G401 (cell line): ENCODE measurements at regions not wholly inside any gene's neighbourhood (a gene's known extent, or its start where the extent isn't known, plus 50 kb on each side); places are given as distances from the start of the nearest gene placed in this dataset.

Experiments used
- DNase-seq: peaks from one replicate; pipeline ENCODE4 v3.0.0-alpha.2; 2015; ENCODE audit warnings: low spot score
- in situ Hi-C: cut with HindIII; loops from 2 replicates; pipeline ENCODE4 v1.10.0; 2016; ENCODE audit warnings: low sequenced_read_pairs, mixed read lengths

- in situ Hi-C loops: no loop called here
- no peak for DNase-seq
Measured at GRCh38 chr2:62291517-62292137, 95.7 kb downstream of the B3GNT2 start.

- DNase-seq: no peak
- in situ Hi-C loops: no loop called here
Measured at GRCh38 chr2:62291052-62291451, 95.1 kb downstream of the B3GNT2 start.

DNA sequence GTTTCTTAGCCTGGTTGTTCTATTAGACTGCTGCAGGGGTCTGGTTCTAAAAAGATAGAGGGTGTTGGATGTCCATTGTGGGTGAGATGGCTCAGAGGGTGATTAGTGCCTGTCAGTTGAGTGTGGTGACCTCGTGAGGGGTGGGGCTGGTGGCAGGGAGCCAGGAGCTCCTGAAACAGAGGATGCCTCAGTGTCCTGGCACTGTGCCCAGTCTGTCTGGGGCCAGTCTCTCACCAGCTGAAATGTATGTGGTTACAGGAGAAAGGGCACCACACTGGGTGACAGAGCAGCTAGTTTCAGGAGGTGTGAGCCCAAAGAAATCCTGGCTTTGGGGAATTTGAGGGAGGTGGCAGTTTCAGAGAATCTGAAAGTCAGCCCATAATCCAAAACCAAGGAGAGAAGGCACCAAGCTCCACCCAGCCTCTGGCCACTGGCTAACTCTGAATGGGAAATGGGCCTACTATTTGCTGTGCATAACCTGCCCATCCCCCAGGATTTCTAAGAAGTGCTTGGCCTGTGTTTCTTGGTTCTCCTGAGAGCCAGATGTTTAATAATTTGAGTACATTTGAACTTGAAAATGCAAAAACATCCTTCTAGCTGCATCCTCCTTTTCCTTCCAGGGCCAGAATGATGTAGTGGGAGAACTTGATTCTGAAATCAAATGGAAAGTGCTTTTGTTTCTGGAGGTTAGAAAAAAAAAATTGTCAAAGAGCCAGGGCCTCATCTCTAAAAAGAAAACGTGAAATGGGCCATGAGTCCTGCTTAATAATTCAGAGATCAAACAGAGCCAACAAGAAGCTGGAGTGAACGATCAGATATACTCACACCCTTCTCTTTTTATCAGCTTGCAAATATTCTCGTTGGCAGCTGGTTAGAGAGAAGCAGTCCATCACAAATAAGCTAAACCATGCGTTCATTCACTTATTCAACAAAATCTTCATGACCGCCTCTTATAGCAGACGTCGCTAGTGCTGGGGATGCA is 92.3 kb downstream of the B3GNT2 start:
- in situ Hi-C loops: no loop called here
- DNase-seq: no peak

DNA sequence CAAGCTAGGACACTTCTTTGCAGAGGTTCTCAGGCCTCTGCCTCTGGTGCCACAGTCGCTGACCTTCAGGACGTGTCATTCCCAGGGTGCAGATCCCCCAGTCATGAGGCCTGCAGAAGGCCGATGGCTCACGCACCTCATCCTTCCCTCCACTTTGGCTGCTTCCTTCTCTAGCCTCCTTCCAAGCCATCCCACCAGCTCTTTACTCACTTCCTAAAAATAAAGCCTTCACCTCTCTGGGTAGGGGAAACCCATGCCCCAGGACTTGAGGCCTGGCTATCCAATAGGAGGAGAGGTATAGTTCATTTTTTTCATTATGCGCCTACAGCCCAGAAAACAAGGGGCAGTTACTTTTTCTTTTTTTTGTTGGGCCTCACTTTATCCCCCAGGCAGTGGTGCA is 91.4 kb downstream of the B3GNT2 start:
- DNase-seq: no peak
- in situ Hi-C loops: no loop called here

DNA sequence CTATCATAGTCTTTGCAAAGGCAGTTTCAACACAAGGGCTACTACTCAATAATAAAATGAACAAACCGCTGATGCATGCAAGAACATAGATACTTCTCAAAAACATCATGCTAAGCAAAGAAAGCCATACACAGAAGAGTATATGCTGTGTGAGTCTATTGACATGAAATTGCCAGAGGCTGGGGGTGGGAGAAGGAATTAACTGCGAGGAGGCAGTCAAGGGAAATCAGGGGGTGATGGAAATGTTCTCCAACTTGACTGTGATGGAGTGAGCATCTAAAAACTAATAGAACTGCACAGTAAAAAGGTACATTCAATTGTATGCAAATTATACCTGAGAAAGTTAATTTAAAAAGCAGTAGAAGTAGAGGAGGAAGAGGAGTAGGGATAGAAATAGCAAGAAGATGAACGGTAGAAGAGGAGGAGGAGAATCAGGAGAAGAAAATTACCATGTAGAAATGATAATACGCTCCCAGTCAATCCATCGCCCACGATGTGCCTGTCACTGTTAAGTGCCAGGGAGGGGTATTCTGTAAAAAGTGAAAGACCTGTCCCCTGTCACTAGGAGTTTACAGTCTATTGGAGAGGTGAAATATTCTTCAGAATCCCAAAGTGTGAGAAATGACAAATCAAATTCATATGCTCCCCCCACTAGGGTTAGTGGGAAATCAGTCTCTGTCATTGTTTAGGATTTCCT is 90.3 kb downstream of the B3GNT2 start:
- DNase-seq: no peak
- in situ Hi-C loops: no loop called here

DNA sequence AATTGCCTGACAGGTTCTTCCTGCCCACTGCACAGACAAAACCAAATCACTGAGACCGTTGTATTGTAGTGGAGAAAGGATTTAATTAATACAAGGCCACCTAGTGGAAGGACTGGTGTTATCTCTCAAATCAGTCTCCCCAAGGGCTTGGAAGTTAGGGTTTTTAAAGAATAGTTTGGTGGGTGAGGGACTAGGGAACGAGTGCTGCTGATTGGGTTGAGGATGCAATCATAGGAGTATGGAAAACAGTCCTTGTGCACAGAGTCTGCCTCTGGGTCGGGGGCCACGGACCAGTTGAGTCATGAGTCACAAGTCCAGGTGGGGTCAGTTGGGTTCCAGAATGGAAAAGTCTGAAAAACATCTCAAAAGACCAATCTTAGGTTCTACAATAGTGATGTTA is 89.1 kb downstream of the B3GNT2 start:
- in situ Hi-C loops: no loop called here
- no peak for DNase-seq

- DNase-seq: no peak
- in situ Hi-C loops: no loop called here
Measured at GRCh38 chr2:62284471-62284870, 88.6 kb downstream of the B3GNT2 start.

- no peak for DNase-seq
- in situ Hi-C loops: no loop called here
Measured at GRCh38 chr2:62283147-62283546, 87.2 kb downstream of the B3GNT2 start.

DNA sequence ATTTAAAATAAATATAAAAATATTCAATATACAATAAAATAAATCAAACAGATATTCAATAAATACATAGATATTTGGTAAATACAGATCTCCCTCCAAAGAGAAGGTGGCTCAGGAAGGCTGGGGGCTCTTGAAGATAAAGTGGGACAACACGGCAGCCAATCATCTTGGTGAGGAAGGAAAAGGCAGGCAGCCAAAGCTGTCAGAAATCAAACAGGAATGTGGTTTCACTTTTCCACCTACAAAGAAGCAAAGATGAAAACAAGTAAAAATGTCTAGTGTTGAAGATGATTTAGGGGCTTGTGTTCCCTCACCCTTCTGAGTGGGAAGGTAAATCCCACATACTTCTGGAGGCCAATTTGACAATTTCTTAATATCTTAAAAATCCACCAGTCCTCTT is 85.7 kb downstream of the B3GNT2 start:
- DNase-seq: no peak
- in situ Hi-C loops: no loop called here

GRCh38 chr2:62277688-62278087 is 81.8 kb downstream of the B3GNT2 start:
- in situ Hi-C loops: no loop called here
- DNase-seq: no peak
